ENCODE measurements at regions not wholly inside any gene's neighbourhood (a gene's known extent, or its start where the extent isn't known, plus 50 kb on each side); places are given as distances from the start of the nearest gene placed in this dataset.

DNA sequence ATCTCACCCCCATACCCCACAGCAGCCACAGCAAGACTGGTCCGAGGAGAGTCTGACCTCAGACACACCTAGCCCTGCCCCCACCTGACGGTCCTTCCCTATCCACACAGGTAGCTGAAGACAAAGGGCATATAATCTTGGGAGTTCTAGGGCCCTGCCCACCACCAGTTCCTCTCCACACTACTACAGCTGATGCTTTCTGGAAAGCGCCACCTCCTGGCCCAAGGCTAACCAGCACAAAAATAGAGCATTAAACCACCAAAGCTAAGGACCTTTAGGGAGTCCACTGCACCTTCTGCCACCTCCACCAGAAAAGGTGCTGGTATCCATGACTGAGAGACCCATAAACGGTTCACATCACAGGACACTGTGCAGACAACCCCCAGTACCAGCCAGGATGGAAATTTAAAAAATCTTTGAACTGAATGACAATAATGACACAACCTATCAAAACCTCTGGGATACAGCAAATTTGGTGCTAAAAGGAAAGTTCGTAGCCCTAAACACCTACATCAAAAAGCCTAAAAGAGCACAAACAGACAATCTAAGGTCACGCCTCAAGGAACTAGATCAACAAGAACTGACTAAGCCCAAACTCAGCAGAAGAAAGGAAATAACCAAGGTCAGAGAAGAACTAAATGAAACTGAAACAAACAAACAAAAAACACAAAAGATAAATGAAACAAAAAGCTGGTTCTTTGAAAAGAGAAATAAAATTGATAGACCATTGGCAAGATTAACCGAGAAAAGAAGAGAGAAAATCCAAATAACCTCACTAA lies 122.1 kb upstream of the TPRG1 start:
- no peak for DNase-seq

DNA sequence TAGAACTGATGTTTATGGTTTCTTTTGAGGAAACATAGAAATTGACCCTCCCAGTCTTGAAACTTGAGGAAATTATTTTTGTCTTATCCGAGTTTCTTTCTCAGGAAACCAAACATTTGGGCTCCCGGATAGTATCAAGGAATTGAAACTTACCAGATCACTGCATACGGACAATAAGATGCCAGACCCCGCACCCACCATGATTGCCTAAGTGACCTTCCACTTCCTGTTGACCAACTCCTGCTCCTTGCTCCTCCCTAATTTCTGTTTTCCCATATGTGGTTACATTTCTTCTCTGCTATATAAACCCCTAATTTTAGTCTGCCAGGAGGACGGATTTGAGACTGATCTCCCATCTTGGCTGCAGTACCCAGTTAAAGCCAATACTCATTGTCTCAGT lies 118.4 kb upstream of the TPRG1 start:
- DNase-seq: no peak

DNA sequence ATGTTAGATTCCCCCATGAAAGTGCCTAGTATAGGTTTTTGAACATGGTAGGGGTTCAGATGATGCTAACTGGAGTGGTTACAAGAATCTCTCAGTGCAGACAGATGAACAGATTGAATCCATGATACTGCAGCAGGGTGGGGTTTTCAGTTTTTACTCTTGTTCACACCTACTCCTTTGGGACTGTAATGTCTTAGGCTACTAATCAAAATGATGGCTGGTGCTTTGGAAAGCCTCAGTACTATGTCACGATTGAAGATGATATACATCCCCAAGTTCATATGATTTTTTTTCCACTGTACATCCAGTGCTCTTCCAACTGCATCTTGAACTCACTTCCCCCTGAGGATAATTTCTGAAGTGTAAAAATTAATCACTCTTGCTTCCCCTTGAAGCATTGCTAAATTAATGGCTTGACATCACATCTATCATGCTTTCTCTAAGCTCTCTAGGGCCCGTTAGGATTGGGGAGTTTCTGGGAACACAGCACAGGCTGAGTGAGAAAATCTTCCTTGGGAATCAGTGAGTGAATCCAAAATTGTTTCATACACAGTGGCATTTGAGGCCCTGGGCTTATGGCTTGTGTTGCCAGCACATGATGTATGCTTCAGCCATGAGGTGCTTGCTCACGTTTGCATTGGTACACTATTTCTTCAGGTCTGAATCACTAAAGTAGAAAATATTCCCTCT lies 115.0 kb upstream of the TPRG1 start:
- no peak for DNase-seq

DNA sequence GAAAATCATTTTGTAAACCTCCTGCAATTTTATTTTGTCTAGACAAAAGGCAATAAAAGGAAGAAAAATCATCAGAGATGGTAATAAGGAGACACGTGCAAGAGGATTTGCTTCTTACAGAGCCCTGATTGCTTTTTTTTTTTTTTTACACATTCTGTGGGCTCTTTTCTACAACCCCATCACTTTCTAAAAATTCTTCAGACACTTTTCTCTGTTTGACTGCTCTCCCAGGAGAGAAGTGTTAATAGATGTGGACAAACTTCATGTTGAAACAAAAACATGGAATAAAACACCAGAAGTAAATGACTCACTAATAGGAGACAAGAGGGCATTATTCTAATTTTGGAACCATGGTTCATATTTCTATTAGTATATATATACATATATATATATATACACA lies 114.4 kb upstream of the TPRG1 start:
- no peak for DNase-seq

DNA sequence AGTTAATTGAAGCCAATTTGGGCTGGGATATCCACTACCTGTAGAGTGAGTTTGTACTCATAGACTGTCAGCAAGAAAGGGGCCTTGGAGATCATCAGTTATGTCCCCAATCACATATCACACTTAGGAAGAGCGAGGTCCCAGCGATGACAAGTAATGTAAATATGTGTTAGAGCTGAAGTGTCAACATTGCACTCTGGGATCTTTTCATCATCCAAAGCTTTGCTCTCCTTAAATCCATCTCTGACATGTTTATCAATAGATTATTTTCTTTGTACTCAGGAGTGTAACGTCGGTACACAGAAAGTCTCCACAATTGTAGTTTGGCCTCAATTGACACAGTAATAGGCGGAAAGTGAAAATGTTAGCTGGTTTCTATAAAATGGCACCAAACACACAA lies 113.7 kb upstream of the TPRG1 start:
- no peak for DNase-seq

DNA sequence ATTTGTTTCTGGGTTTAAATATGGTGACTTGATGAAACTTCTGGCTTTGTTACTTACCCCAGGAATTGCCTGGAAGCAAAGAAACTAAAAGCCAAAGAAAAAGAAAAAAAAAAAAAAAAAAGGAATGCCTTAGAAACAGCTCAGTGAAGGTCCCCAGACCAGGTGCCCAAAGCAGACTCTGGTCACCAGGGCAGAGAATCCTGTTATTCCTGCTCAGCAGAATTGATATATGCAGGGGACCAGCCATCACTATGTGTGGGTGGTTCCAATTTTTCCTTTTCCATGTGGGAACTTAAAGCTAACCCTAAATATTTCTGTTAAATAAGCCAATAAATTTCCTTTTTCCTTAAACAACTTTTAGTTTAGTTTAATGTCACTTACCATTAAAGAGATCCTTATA lies 100.8 kb upstream of the TPRG1 start:
- DNase-seq: no peak

DNA sequence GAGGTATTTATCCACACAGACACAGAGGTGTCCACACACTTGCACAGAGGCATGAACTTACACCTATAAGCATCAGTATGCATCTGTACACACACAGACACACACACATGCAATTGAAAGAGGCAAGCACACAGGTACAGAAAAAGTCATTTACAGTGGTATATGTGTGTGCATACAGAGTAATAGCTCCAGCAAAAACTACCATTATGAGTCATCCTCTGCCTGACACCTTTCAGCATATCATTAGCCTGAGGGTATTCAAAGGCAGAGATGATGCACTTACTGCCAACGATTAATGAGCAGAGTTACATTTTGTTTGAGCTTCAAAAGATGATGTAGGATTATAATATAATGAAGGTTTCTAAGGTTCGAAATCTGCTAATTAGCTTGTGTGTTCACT lies 100.3 kb upstream of the TPRG1 start:
- peak in 1 of 2 experiments; percentile 9 for DNase-seq

DNA sequence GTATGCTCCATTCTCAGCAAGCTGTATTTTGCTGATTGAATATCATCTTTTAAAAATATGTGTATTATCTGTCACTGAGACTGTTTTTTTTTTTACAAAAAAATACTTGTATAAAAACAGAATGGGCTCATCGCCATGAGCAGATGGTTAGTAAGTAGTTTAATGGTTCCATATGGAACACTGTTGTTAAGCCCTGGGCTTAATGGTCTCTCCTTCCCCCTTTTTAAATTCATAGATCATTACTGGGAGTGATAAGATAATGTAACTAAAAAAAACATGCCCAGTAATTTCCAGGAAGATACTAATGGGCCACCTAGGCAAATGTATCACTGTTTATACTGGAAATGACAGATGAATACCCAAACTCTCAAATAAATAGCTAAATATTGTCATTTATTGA lies 95.3 kb upstream of the TPRG1 start:
- peak; percentile 46 to 53 for DNase-seq

DNA sequence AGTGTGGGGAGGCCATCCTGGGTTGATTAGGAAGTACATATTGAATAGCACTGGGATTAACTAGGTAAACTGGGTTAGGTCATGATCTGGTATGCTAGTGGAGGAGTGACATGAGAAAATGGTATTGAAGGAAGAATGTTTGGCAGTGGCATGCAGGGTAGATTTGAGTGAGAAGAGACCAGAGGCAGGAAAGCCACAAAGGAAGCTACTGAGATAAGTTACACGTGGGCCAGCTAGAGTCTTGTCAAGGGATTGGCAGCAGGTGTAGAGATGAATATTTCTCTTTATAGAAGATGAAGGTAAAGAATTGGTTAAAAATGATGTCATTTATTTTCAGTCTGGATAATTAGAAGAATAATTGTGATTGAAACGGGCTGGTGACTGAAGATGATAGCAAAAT lies 91.0 kb upstream of the TPRG1 start:
- DNase-seq: no peak

DNA sequence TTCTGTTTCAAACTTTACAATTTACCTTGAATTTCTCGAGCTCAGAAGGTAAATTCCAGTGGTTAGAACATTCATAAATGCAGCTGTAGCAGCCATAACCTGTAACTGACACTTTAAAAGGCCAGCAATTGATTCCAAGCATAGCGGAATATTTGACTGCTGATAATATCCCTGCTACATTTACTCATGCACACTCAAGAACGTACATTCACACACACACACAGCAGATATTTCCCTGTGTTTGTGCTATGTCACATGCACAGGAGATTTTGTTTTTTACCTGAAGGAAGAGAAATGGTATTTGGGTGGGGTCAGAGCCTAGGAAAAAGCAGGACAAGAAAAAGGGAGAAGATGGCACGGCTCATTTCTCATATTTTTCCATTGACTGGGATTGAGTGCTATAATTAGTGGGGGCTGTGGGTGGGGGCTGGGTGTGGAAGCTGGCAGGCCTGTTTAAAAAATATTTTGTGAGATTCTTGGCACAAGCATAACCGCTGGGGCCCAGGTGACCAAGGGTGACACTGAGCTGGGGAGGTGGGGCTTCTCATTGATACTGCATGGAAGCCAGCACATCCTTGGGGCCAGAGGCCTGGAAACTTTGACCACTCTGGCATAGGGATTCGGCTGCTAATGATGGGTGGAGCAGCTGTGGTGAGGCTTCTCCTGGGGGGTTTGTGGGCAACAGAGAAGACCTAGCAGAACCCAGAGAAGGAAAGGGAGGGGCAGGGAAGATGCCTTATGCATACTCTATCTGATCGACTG lies 88.9 kb upstream of the TPRG1 start:
- no peak for DNase-seq

DNA sequence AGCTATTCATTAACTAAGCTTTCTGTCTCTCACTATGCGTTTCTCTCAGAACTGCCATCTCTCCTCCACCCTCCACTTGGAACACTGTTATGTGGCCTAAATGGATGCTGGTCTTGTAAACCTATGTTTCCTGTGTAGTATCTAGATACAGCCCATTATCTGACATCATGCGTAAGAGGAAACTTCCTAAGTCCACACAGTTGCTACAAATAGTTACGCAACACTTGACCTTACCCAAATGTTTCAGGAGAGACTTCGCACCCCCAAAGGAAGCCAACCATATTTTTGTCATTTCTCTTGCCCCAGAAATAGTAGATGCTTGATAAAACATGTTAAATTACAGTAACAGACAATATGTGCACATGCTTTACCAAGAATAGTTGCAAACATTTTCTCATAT lies 87.2 kb upstream of the TPRG1 start:
- DNase-seq: no peak

DNA sequence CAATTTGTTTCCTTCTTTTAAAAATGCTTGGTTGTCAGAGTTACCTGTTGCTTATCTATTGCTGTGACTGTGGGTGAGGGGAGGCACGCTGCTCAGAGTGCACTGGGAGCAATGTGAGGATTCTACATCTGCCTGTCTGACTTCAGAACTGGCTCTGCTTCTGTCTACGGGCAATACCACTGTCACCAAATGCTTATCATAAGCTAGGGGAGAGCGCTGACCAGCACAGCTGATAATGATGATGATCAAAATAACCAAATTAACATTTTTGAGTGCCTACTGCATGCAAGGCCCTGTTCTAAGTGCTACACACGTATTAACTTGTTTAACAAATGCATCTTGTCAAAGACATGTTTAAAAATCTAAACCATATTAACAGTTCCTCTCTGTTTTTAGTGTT lies 79.2 kb upstream of the TPRG1 start:
- no peak for DNase-seq

DNA sequence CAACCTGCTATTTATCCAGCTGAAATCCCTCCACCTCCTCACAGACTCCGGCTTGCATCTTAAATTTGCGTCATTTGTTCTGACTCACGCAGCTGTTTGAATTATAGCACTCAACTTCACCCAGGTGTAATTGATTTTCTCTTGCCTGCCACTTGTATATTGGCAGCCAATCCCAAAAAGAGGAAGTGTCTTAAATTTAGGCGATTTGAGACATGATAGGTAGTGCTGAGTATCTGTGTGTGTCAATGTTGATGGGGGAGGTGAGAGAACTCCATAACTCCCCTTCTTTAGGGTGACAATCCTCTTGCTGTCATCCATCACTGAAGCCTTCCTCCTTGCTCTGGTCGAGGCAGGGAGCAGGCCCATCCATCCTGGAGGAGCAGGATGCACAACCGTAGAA lies 77.2 kb upstream of the TPRG1 start:
- no peak for DNase-seq

DNA sequence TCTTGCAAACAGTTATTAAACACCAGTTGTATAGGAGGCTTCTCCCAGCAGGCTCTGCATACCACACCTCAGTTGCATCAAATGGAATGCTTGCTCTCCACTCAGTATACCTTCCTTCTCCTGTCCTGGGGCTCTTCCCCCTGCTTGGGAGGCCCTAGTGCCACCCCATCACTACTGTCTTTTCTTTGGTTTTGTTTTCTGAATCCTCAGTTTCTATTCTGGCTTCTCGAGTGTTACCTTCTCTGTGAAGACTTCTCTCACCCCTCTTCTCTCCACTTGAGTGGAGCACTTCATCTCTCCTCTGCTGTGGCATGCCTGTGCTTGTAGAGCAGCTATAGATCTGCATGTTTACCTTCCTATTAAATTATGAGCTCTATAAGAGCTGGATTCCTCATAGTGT lies 75.7 kb upstream of the TPRG1 start:
- DNase-seq: no peak

DNA sequence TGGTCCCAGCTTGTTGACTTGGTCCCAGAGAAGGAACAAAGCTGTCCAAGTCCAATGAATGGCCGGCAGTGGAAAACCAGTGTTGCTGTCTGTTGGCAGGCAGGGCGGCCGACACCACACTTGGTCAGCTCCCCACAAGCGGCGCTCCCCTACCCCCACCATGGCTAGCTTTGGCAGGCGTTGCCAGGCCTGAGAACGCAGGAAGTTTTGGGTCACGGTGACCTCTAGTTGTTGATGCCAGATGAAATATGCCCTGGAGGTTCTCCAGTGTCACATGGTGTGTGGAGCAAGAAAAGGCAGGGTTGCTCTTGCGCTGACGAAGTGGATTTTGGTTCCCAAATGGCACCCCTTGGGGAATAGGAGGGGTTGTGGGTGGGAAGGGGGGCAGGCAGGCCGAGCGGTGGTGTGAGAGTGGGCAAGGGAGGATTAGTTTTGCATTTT lies 72.7 kb upstream of the TPRG1 start:
- DNase-seq: no peak

DNA sequence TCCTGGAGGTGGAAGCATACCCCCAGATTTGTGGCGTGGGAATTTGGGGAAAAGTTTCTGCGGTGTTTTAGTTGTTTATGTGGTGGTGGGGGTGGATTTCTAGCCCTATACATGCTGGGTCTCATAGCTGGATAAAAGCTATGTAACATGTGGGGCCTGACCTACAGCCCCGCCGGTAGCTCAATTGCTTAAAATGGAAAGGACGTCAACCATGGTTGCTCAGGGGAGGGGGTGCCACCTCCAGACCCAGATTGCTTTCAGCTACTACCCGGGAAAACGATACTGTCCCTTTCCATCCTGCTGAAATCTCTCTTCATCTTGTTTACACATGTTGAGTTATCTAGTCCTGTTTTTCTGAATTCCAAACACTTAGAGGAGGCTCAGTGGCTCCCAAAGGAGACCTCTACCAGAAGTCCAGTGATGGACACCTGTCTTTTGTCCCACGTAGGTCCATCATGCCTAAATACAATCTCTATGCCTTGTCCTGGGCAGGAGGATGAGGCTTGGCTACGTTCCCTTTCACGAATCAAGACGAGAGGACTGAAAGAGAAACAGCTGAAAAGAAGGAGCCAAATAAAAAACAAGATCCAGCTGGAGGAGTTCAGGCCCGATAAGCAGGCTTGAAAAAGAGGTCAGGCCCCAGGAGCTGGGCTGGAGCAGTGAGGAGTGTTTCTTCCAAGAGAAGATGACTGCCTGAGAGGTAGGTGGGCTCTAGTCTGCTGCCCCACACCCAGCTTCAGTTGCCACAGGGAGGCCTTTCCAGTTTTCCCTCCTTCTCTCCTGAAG lies 72.1 kb upstream of the TPRG1 start:
- no peak for DNase-seq

DNA sequence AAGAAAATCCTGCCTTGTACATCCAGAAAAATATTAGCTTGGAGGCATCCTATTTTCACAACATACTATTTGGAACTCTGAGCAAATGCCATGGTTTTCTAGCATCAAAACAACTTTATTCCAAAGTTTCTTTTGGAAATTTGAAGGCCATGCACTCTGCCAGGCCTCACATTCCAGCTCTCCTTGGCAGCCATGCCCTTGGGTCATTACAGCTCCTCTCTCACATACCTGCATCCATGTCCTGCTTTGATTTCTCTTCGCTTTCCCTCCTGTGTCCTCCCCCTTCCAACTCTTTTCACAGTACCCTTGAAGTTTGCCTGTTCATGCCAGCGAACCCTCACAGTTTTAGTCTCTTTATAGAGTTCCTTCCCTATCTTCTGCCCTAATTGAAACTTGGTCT lies 70.9 kb upstream of the TPRG1 start:
- DNase-seq: no peak

DNA sequence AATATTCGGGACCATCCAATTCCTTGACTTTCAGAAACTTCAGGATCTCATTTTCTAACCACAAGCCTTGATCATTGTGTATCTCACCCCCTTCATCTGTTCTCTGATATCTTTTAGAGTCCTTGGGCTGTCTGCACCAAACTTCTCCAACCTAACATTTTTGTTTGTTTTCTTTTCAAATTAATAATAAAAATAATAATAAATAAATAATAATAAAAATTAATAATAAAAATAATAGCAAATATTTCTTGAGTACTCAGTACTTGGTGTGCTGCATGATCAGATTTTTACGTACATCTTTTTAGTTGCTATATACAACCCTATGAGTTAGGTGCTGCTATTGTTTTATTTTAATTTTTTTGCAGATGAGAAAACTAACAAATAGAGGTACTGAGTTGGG lies 70.2 kb upstream of the TPRG1 start:
- no peak for DNase-seq

DNA sequence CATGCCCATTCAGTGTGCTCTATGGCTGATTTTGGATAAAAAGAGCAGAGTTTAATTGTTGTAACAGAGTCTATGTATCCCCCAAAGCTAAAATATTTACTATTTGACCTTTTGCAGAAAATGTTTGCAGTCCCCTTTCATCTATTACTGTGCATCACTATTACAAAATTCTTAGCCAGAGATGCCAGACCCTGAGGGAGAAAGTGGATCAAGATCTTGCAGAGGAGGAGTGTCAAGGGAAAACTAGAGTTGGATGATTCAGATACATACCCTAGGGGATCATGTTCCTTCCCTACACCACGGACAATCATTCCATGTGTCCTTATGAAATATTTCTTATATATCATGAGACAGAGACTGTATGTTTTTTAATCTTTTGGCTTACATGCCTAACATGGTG lies 68.6 kb upstream of the TPRG1 start:
- DNase-seq: no peak

DNA sequence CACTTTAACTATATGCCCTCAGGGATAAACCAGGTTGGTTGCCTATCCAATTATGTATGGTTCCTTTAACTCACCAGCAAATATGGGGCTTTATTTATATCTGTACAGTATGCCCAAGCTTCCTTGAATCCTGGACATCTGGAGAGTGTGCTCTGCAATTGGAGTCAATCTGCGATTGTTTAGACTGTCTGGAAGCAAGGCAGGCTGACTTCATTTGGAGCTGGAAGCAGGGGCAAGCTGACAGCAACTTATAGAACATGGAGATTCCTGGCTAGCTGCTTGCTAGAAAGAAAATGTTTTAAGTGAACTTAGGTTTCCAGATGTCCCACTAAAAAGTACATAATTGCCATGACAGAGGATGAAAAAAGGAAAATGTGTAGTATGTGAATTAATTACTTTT lies 63.7 kb upstream of the TPRG1 start:
- peak; percentile 63 to 79 for DNase-seq

DNA sequence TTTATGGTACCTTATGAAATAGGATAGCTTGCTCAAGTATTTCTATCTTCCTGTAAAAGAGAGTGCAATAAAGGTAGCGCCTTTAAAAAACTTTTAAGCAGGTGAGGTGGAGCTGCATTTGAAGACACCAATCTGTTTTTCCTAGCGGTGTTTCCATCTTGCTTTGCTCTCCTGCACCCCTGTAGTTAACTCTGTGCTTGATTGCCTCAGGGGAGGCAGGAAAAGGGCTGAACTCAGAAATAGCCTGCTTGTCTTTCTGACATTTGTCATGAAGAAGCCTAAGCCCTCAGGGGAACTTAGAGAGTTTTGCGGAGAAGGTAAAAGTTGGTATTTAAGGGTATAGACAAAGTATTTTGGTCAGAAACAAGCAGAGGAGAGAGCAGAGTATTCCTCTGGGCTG lies 63.0 kb upstream of the TPRG1 start:
- no peak for DNase-seq

DNA sequence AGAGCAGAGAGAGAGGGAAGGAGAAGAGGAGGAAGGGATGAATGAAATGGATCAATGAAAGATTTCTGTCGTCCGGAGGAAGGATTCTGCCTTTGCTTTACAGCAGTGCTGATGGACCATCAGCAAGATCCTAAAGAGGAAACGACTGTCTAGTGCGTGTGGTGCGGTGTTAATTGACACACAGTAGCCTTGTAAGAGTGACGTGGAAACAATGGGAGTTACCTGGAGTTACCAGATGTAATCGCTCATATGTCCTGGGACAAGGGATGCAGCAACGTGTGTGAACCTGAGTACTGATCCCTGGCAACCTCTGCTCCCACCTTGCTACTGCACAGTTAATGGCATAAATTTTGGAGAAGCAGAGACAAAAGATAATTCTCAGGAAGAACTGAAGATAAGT lies 62.6 kb upstream of the TPRG1 start:
- DNase-seq: no peak

DNA sequence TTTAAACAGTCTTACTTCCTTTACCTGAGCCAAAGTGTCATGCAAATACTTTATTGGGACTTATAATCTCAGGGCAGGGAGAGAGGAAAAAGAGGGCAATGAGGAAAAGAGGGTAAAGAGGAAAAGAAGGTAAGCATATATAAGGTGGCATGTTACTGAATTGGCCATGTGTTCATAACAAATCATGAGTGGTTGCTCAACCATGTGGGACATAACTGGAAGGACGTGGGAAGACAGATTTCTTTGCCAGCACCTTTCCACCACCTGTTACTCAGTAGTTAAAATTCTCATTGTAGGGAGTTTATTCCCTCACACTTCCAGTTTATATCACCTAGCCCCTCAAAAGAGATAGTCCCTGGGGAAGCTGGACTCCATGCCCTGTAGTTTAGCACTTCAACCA lies 54.7 kb upstream of the TPRG1 start:
- DNase-seq: no peak

Data from NCI-H446 (cell line).